ENCODE measurements at regions not wholly inside any gene's neighbourhood (a gene's known extent, or its start where the extent isn't known, plus 50 kb on each side); places are given as distances from the start of the nearest gene placed in this dataset.
"Not testable (repeated sequence)": the region's sequence is repeated elsewhere in the genome, so short reads cannot be mapped to it uniquely, and the experiment has no call there.

GRCh38 chr16:29578898-29579297 is 72.7 kb upstream of the NPIPB12 start:
- not testable (repeated sequence) for H2BK120ac ChIP-seq (ENCODE audit: low read depth, low read length, poor library complexity, severe bottlenecking); H3K4me1 ChIP-seq (ENCODE audit: insufficient read depth, low read length); H3K79me1 ChIP-seq (ENCODE audit: insufficient read depth, low read depth, low read length, poor library complexity, severe bottlenecking); H2BK20ac ChIP-seq (ENCODE audit: low read depth, low read length, poor library complexity, severe bottlenecking); H3K18ac ChIP-seq (ENCODE audit: insufficient read length, low read depth, low read length); H3K9ac ChIP-seq (ENCODE audit: extremely low read depth, insufficient read length, low read length); H3K9me3 ChIP-seq (ENCODE audit: control insufficient read depth, low read depth, low read length); H3K56ac ChIP-seq (ENCODE audit: insufficient read length, low read depth, low read length); H3K4me1 Mint-ChIP-seq; H3K4ac ChIP-seq (ENCODE audit: low read depth, low read length); H3T11ph ChIP-seq (ENCODE audit: low read length); H3K4me3 Mint-ChIP-seq; H2AFZ ChIP-seq (ENCODE audit: low read length); H4K91ac ChIP-seq (ENCODE audit: insufficient read length, low read depth, low read length); H3K23me2 ChIP-seq (ENCODE audit: insufficient read length, low read depth, low read length, poor library complexity, severe bottlenecking); DNase-seq; H3K14ac ChIP-seq (ENCODE audit: insufficient read depth, low read length); H2AK5ac ChIP-seq (ENCODE audit: insufficient read length, low read length); H4K20me1 ChIP-seq (ENCODE audit: control insufficient read depth, insufficient read depth, insufficient read length); H4K5ac ChIP-seq (ENCODE audit: insufficient read length, low read depth, low read length); H3K4me2 ChIP-seq (ENCODE audit: insufficient read depth, insufficient read length, low read length); H2BK5ac ChIP-seq (ENCODE audit: insufficient read length, low read length); H3K27ac ChIP-seq (ENCODE audit: insufficient read length, low read depth, low read length); H4K8ac ChIP-seq (replicated peaks; ENCODE audit: insufficient read length, low read depth, low read length); H3K23ac ChIP-seq (ENCODE audit: insufficient read length, low read depth, low read length); H3K27me3 Mint-ChIP-seq (ENCODE audit: low read depth); H3K79me2 ChIP-seq (ENCODE audit: insufficient read depth, low read length); H3K27ac Mint-ChIP-seq; H2BK15ac ChIP-seq (ENCODE audit: low read depth, low read length); H3K9me3 Mint-ChIP-seq; H2BK12ac ChIP-seq (ENCODE audit: insufficient read length, low read depth, low read length); H3K27me3 ChIP-seq (ENCODE audit: insufficient read depth, low read length)
- no CpG with 5 or more reads among the region's 1 CpG for WGBS (ENCODE audit: extremely low coverage, insufficient read length, low lambda C conversion rate)
- peaks cover 7 to 28% (median 9%) of the 10 kb centered on the region in 3 experiments; a peak in 4 of 7 replicates for H3K36me3 Mint-ChIP-seq (ENCODE audit: insufficient read depth in 1 of 3, low read depth in 3 of 3)

GRCh38 chr16:29581764-29582163 is 75.6 kb upstream of the NPIPB12 start:
- H3K9me3 ChIP-seq (ENCODE audit: control insufficient read depth, low read depth, low read length); H3K27ac Mint-ChIP-seq; H2AFZ ChIP-seq (ENCODE audit: low read length); H2BK5ac ChIP-seq (ENCODE audit: insufficient read length, low read length); DNase-seq; H2AK5ac ChIP-seq (ENCODE audit: insufficient read length, low read length); H2BK15ac ChIP-seq (ENCODE audit: low read depth, low read length); H3K79me1 ChIP-seq (ENCODE audit: insufficient read depth, low read depth, low read length, poor library complexity, severe bottlenecking); H2BK20ac ChIP-seq (ENCODE audit: low read depth, low read length, poor library complexity, severe bottlenecking); H3K4ac ChIP-seq (ENCODE audit: low read depth, low read length); H4K5ac ChIP-seq (ENCODE audit: insufficient read length, low read depth, low read length); H3K18ac ChIP-seq (ENCODE audit: insufficient read length, low read depth, low read length); H4K20me1 ChIP-seq (ENCODE audit: control insufficient read depth, insufficient read depth, insufficient read length); H3K4me3 Mint-ChIP-seq; H2BK12ac ChIP-seq (ENCODE audit: insufficient read length, low read depth, low read length); H3K27ac ChIP-seq (ENCODE audit: insufficient read length, low read depth, low read length); H3K4me2 ChIP-seq (ENCODE audit: insufficient read depth, insufficient read length, low read length); H3K79me2 ChIP-seq (ENCODE audit: insufficient read depth, low read length); H3K4me1 ChIP-seq (ENCODE audit: insufficient read depth, low read length); H3K9ac ChIP-seq (ENCODE audit: extremely low read depth, insufficient read length, low read length); H3K56ac ChIP-seq (ENCODE audit: insufficient read length, low read depth, low read length); H3K9me3 Mint-ChIP-seq; H3K27me3 ChIP-seq (ENCODE audit: insufficient read depth, low read length); H3K27me3 Mint-ChIP-seq (ENCODE audit: low read depth); H4K91ac ChIP-seq (ENCODE audit: insufficient read length, low read depth, low read length); H2BK120ac ChIP-seq (ENCODE audit: low read depth, low read length, poor library complexity, severe bottlenecking); H4K8ac ChIP-seq (replicated peaks; ENCODE audit: insufficient read length, low read depth, low read length); H3K14ac ChIP-seq (ENCODE audit: insufficient read depth, low read length); H3K23me2 ChIP-seq (ENCODE audit: insufficient read length, low read depth, low read length, poor library complexity, severe bottlenecking); H3K23ac ChIP-seq (ENCODE audit: insufficient read length, low read depth, low read length); H3T11ph ChIP-seq (ENCODE audit: low read length): not testable (repeated sequence)
- Mint-ChIP-seq H3K4me1 (peaks cover 9 to 16% of the 10 kb centered on the region in 2 experiments; a peak in 3 of 4 replicates), H3K36me3 (ENCODE audit: insufficient read depth in 1 of 3, low read depth in 3 of 3) (peaks cover 3 to 20% (median 7%) of the 10 kb centered on the region in 3 experiments; a peak in 3 of 7 replicates)
- WGBS (ENCODE audit: extremely low coverage, insufficient read length, low lambda C conversion rate) = no CpG with 5 or more reads among the region's 4 CpGs
